Neural cell (in vitro differentiated cells): ENCODE measurements at regions not wholly inside any gene's neighbourhood (a gene's known extent, or its start where the extent isn't known, plus 50 kb on each side); places are given as distances from the start of the nearest gene placed in this dataset.

Source experiments
- EZH2 ChIP-seq: fragments of 200-600, 300-800 bp; shearing (Covaris generic), sonication (generic); IDR thresholded peaks from 2 replicates; pipeline ENCODE4 v1.6.1; 2014; ENCODE audit warnings: antibody characterized with exemption, low read length, borderline replicate concordance, mild to moderate bottlenecking; ENCODE audit not compliant: insufficient read depth, poor library complexity, severe bottlenecking
- POLR2AphosphoS5 ChIP-seq: IDR thresholded peaks from 2 replicates; pipeline ENCODE4 v1.6.1; 2012
- SMC3 ChIP-seq: fragments of 450-650 bp; conservative IDR thresholded peaks from 2 replicates; pipeline ENCODE4 v1.6.1; 2014; ENCODE audit warnings: antibody characterized with exemption, mild to moderate bottlenecking, moderate library complexity; ENCODE audit not compliant: poor library complexity
- TF ChIP-seq, protein P1 (sequence below): fragments of 450-650 bp; IDR thresholded peaks from 2 replicates; pipeline ENCODE4 v1.5.1; 2014; ENCODE audit warnings: antibody characterized with exemption, mild to moderate bottlenecking, moderate library complexity; ENCODE audit not compliant: poor library complexity, severe bottlenecking
- TF ChIP-seq, protein P2 (sequence below): IDR thresholded peaks from 2 replicates; pipeline ENCODE4 v1.6.1; 2012; ENCODE audit warnings: borderline replicate concordance

DNA sequence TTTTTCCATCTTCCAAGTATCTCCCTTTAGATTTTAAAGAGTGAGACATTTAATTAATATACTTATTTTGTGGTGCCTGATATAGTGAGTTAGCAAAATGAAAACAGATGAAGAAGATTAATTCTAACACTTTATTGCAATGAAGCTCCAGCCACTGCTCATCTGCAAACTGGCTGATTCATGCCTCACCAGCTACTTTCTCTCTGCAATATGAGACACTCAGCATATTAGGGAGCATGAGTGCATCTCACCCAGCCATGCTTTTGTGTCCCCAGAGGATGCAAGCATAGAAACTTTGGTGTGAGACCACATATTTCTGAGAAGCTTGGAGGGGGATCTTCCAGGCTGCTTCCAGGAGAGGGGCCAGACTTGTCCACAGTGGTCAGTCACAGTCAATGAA is 148.6 kb downstream of the BMP4 start:
- TF ChIP-seq, protein P1, sequence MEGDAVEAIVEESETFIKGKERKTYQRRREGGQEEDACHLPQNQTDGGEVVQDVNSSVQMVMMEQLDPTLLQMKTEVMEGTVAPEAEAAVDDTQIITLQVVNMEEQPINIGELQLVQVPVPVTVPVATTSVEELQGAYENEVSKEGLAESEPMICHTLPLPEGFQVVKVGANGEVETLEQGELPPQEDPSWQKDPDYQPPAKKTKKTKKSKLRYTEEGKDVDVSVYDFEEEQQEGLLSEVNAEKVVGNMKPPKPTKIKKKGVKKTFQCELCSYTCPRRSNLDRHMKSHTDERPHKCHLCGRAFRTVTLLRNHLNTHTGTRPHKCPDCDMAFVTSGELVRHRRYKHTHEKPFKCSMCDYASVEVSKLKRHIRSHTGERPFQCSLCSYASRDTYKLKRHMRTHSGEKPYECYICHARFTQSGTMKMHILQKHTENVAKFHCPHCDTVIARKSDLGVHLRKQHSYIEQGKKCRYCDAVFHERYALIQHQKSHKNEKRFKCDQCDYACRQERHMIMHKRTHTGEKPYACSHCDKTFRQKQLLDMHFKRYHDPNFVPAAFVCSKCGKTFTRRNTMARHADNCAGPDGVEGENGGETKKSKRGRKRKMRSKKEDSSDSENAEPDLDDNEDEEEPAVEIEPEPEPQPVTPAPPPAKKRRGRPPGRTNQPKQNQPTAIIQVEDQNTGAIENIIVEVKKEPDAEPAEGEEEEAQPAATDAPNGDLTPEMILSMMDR: no peak
- TF ChIP-seq SMC3 (no peak), EZH2 (no peak), POLR2AphosphoS5 (no peak)
- TF ChIP-seq, protein P2, sequence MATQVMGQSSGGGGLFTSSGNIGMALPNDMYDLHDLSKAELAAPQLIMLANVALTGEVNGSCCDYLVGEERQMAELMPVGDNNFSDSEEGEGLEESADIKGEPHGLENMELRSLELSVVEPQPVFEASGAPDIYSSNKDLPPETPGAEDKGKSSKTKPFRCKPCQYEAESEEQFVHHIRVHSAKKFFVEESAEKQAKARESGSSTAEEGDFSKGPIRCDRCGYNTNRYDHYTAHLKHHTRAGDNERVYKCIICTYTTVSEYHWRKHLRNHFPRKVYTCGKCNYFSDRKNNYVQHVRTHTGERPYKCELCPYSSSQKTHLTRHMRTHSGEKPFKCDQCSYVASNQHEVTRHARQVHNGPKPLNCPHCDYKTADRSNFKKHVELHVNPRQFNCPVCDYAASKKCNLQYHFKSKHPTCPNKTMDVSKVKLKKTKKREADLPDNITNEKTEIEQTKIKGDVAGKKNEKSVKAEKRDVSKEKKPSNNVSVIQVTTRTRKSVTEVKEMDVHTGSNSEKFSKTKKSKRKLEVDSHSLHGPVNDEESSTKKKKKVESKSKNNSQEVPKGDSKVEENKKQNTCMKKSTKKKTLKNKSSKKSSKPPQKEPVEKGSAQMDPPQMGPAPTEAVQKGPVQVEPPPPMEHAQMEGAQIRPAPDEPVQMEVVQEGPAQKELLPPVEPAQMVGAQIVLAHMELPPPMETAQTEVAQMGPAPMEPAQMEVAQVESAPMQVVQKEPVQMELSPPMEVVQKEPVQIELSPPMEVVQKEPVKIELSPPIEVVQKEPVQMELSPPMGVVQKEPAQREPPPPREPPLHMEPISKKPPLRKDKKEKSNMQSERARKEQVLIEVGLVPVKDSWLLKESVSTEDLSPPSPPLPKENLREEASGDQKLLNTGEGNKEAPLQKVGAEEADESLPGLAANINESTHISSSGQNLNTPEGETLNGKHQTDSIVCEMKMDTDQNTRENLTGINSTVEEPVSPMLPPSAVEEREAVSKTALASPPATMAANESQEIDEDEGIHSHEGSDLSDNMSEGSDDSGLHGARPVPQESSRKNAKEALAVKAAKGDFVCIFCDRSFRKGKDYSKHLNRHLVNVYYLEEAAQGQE: no peak
